ENCODE measurements at regions not wholly inside any gene's neighbourhood (a gene's known extent, or its start where the extent isn't known, plus 50 kb on each side); places are given as distances from the start of the nearest gene placed in this dataset.
"Not testable (repeated sequence)": the region's sequence is repeated elsewhere in the genome, so short reads cannot be mapped to it uniquely, and the experiment has no call there.

DNA sequence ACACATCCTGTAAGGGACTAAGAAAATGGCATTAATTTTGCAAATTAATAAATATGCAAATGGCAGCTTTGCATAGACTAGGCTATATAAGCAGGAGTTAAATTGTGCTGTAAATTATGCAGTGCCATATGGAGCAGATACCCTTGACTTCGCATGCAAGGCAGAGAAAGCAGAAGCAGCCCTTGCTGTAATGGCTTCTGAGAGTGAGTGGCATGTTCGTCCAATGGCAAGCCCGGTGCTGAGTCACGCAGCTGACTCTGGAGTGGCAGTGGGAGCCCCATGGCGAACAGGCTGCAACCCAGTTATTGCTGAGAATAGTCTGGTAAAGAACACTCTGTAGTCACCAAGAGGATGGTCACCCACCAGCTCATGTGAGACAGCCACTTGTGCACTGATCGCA lies 1186.5 kb downstream of the TYW1 start:
- no peak for DNase-seq (ENCODE audit: low read depth)
- H3K4me3 ChIP-seq (replicated peaks; ENCODE audit: low read depth, low read length): no peak overlapping the region
- TF ChIP-seq CTCF (IDR thresholded peaks at IDR 0.05; ENCODE audit: low read length, missing control alignments): no peak

DNA sequence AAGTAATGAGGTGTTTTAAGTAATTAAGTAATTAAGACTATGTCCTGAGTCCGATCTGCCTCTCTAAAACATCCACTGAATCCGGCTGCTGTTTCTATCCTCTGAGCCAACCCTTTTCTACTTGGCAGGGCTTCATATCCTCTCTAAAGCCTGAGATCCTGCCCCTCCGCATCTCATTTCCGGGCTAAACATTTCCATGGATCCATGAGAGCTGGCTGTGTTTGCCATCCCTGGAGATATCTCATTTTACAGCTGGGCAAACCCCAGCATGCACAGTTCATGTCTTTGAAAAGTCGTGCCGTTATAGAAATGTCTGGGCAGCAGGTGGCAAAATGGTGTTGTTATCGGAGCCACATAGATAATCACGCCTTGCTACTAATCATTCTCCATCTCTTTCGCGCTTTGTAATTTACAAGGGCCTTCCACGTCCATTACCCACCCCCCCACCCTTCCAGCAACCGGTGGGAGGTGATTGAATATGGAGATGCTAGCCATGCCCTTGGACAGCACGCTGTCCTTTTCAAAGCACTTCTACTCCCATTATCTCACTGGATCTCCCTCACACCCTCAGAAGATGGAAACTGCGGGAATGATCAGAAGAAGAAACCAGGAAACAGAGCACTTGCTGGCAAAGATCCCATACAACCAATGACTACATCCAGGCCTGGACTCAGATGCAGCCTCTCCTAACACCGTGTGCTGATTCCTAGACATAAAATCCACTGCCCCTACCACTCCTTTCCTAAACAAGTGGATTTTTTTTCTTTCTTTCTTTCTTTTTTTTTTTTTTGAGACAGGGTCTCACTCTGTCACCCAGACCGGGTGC lies 1189.2 kb downstream of the TYW1 start:
- no peak for DNase-seq (ENCODE audit: low read depth)
- no peak for TF ChIP-seq CTCF (IDR thresholded peaks at IDR 0.05; ENCODE audit: low read length, missing control alignments)
- H3K4me3 ChIP-seq (replicated peaks; ENCODE audit: low read depth, low read length): no peak overlapping the region

- TF ChIP-seq CTCF (IDR thresholded peaks at IDR 0.05; ENCODE audit: low read length, missing control alignments): no peak
- no peak for DNase-seq (ENCODE audit: low read depth)
- H3K4me3 ChIP-seq (replicated peaks; ENCODE audit: low read depth, low read length): no peak overlapping the region
These were observed 1190.9 kb downstream of the TYW1 start for GRCh38 chr7:68187532-68187931.

DNA sequence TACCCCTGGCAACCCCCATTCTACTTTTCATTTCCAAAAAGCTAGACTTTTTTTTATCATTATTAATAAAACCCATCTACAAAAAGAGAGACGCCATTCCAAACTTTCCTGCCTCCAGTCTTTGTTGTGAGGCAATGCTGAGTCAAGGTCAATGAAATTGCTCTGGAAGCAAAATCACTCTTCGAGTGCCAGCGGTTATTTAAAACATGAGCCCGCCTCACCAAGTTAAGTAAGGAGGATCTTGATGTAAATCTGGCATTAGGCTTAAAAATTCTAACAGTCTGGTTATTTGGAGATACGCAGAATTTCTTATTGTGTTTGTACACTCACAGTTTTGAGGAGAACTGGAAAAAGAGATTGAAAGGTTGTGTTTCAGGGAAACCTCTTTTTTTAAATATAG lies 1196.3 kb downstream of the TYW1 start:
- H3K4me3 ChIP-seq (replicated peaks; ENCODE audit: low read depth, low read length): no peak overlapping the region
- DNase-seq (ENCODE audit: low read depth): no peak
- no peak for TF ChIP-seq CTCF (IDR thresholded peaks at IDR 0.05; ENCODE audit: low read length, missing control alignments)

DNA sequence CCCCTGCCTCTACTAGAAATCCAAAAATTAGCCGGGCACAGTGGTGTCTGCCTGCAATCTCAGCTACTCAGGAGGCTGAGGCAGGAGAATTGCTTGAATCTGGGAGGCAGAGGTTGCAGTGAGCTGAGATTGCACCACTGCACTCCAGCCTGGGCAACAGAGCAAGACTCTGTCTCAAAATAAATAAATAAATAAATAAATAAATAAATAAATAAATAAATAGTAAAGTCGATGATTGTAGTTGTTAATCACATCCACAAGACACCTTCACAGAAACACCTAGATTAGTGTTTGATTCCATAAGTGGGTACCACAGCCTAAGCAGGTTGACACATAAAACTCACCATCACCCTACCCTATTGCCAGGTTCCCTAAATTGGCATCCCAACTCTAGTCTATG lies 1199.0 kb downstream of the TYW1 start:
- DNase-seq (ENCODE audit: low read depth); H3K4me3 ChIP-seq (replicated peaks; ENCODE audit: low read depth, low read length): not testable (repeated sequence)

DNA sequence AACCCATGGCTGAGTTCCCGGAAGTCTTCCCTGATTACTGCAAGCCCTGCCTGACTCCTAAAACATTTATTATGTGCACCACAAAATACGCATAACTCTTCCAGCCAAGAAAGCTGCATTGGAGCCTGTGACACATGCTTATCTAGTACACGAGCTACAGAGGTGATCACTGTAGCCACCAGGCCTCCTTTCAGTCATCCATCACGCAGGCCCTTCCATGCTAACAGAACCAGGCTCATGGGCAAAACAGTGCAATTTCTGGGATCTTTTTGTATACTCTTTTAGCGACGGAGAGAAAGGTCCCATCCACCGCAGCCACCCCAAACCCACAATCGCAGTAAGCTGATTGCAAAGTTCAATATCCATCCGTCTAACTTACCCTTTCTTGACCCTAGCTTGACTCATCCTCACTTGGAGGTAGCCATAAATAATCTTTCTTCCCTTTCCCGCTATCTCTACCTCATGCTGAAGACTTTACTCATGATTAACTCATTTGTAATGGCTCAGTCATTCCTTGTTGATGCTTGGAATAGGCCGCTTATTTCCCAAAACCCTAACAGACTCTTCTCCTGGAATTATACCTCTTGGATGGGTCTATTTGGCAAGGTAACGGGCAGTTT lies 1203.5 kb downstream of the TYW1 start:
- no peak for DNase-seq (ENCODE audit: low read depth)
- no peak for TF ChIP-seq CTCF (IDR thresholded peaks at IDR 0.05; ENCODE audit: low read length, missing control alignments)
- H3K4me3 ChIP-seq (replicated peaks; ENCODE audit: low read depth, low read length): no peak overlapping the region

GRCh38 chr7:68203251-68203650 lies 1206.6 kb downstream of the TYW1 start:
- TF ChIP-seq CTCF (IDR thresholded peaks at IDR 0.05; ENCODE audit: low read length, missing control alignments): no peak
- no peak overlapping the region for H3K4me3 ChIP-seq (replicated peaks; ENCODE audit: low read depth, low read length)
- DNase-seq (ENCODE audit: low read depth): no peak
